SK-N-SH (cell line): ENCODE measurements at regions not wholly inside any gene's neighbourhood (a gene's known extent, or its start where the extent isn't known, plus 50 kb on each side); places are given as distances from the start of the nearest gene placed in this dataset.

Source experiments
- CTCF ChIA-PET: fragments of 300-600, 350-600 bp; formaldehyde crosslinking; extraction: SDS; loops from one replicate; lab custom pipeline; 2021; lab: Yijun Ruan, JAX
- POLR2A ChIA-PET: fragments of 350-600 bp; sonication (Branson Sonifier 250); formaldehyde crosslinking; extraction: SDS; loops from one replicate; lab custom pipeline; 2020; ENCODE audit warnings: antibody characterized with exemption, inconsistent platforms; lab: Yijun Ruan, JAX
- DNase-seq: peaks from one replicate; pipeline ENCODE4 v3.0.0; 2012
- H2AFZ ChIP-seq: fragments of 200-600 bp; sonication (generic); 2 replicates; pipeline ENCODE4 v1.8.1; 2016; ENCODE audit warnings: antibody characterized with exemption, mild to moderate bottlenecking, low read depth
- H3F3A ChIP-seq: fragments of 200-600 bp; sonication (generic); replicated peaks from 2 replicates; pipeline ENCODE3; 2016; ENCODE audit warnings: antibody characterized with exemption, mild to moderate bottlenecking; ENCODE audit not compliant: insufficient read depth
- H3K27ac ChIP-seq, 2 experiments: fragments of 200-500 bp in 1 of 2; fragments of 200-600 bp in 1 of 2; sonication (Bioruptor generic) in 1 of 2; sonication (generic), shearing (Covaris generic) in 1 of 2; 2 replicates each; pipeline versions ENCODE4 v1.5.1 to v1.6.1; 2014 to 2016; ENCODE audit warnings: low read depth in 2 of 2, inconsistent platforms in 1 of 2, low read length in 1 of 2, mild to moderate bottlenecking in 1 of 2, mixed read lengths in 1 of 2
- H3K27me3 ChIP-seq: fragments of 200-600 bp; sonication (generic), shearing (Covaris generic); 2 replicates; pipeline ENCODE4 v1.6.1; 2016; ENCODE audit warnings: mixed run types; ENCODE audit not compliant: insufficient read depth
- H3K36me3 ChIP-seq, 2 experiments: fragments of 200-500 bp in 1 of 2; fragments of 200-600 bp in 1 of 2; sonication (Bioruptor generic) in 1 of 2; sonication (generic) in 1 of 2; replicated peaks in 1 of 2; 2 replicates each; pipeline versions ENCODE3 to v1.5.1; 2014 to 2016; ENCODE audit warnings: low read length in 1 of 2, mild to moderate bottlenecking in 1 of 2; ENCODE audit not compliant: insufficient read depth in 2 of 2, control insufficient read depth in 1 of 2
- H3K4me1 ChIP-seq, 2 experiments: fragments of 200-500 bp in 1 of 2; fragments of 200-600 bp in 1 of 2; sonication (Bioruptor generic) in 1 of 2; sonication (generic), shearing (Covaris generic) in 1 of 2; 2 replicates each; pipeline versions ENCODE4 v1.5.1 to v1.6.1; 2014 to 2016; ENCODE audit warnings: low read depth in 1 of 2, low read length in 1 of 2, mixed run types in 1 of 2; ENCODE audit not compliant: insufficient read depth in 2 of 2, control insufficient read depth in 1 of 2
- H3K4me2 ChIP-seq: fragments of 200-600 bp; sonication (generic), shearing (Covaris generic); 2 replicates; pipeline ENCODE4 v1.6.1; 2017; ENCODE audit warnings: mixed run types
- H3K4me3 ChIP-seq, 2 experiments: fragments of 200-500 bp in 1 of 2; fragments of 200-600 bp in 1 of 2; sonication (Bioruptor generic) in 1 of 2; sonication (generic), shearing (Covaris generic) in 1 of 2; 2 replicates each; pipeline versions ENCODE4 v1.5.1 to v1.8.1; 2014 to 2016; ENCODE audit warnings: low read depth in 2 of 2, inconsistent platforms in 1 of 2, low read length in 1 of 2, mild to moderate bottlenecking in 1 of 2, mixed read lengths in 1 of 2, moderate library complexity in 1 of 2
- H3K79me2 ChIP-seq: fragments of 200-600 bp; sonication (generic); 2 replicates; pipeline ENCODE4 v1.8.1; 2017; ENCODE audit warnings: mild to moderate bottlenecking; ENCODE audit not compliant: insufficient read depth
- H3K9ac ChIP-seq: fragments of 200-600 bp; sonication (generic); 2 replicates; pipeline ENCODE4 v1.6.1; 2017; ENCODE audit warnings: mixed run types
- H3K9me2 ChIP-seq: fragments of 200-600 bp; sonication (generic); 2 replicates; pipeline ENCODE4 v1.6.1; 2017; ENCODE audit warnings: mixed run types
- H3K9me3 ChIP-seq: fragments of 200-600 bp; sonication (generic); 2 replicates; pipeline ENCODE4 v1.6.1; 2017; ENCODE audit warnings: mixed run types, mild to moderate bottlenecking, moderate library complexity
- H4K20me1 ChIP-seq: fragments of 200-600 bp; sonication (generic); 2 replicates; pipeline ENCODE4 v1.6.1; 2017; ENCODE audit warnings: mild to moderate bottlenecking, mixed run types; ENCODE audit not compliant: insufficient read depth
- CHD2 ChIP-seq: fragments of 150-350 bp; IDR thresholded peaks from 2 replicates; pipeline ENCODE4 v1.6.1; 2018; ENCODE audit warnings: low read length; ENCODE audit not compliant: partially characterized antibody
- CTCF ChIP-seq: fragments of 200-600 bp; sonication (generic); IDR thresholded peaks from 2 replicates; pipeline ENCODE4 v1.6.1; 2017; ENCODE audit warnings: antibody characterized with exemption, mild to moderate bottlenecking, moderate library complexity
- ELF1 ChIP-seq: IDR thresholded peaks from 2 replicates; pipeline ENCODE4 v1.4.0; 2012
- EP300 ChIP-seq, 2 experiments: IDR thresholded peaks; 2 replicates each; pipeline versions ENCODE4 v1.4.0 to v1.6.1; 2012; ENCODE audit warnings: borderline replicate concordance in 1 of 2, low read depth in 1 of 2, low read length in 1 of 2
- FOSL2 ChIP-seq: IDR thresholded peaks from 2 replicates; pipeline ENCODE4 v1.4.0; 2012; ENCODE audit warnings: low read depth, mild to moderate bottlenecking, moderate library complexity, borderline replicate concordance
- FOXM1 ChIP-seq: IDR thresholded peaks from 2 replicates; pipeline ENCODE4 v1.4.0; 2012; ENCODE audit warnings: low read depth, mild to moderate bottlenecking
- GABPA ChIP-seq: IDR thresholded peaks from 2 replicates; pipeline ENCODE4 v1.4.0; 2012; ENCODE audit warnings: low read depth, mild to moderate bottlenecking
- GATA2 ChIP-seq: sonication (generic); formaldehyde crosslinking; IDR thresholded peaks from 2 replicates; pipeline ENCODE4 v1.5.0; 2020; ENCODE audit warnings: mild to moderate bottlenecking, missing genetic modification reagents
- IRF3 ChIP-seq: fragments of 150-350 bp; IDR thresholded peaks from 2 replicates; pipeline ENCODE4 v1.6.1; 2016; ENCODE audit warnings: mild to moderate bottlenecking, low read depth, low read length
- JUND ChIP-seq: IDR thresholded peaks from 2 replicates; pipeline ENCODE4 v1.4.0; 2012
- MEF2A ChIP-seq: IDR thresholded peaks from 2 replicates; pipeline ENCODE4 v1.4.0; 2012; ENCODE audit warnings: low read depth, borderline replicate concordance
- MXI1 ChIP-seq: IDR thresholded peaks from 2 replicates; pipeline ENCODE4 v1.6.1; 2012; ENCODE audit warnings: mild to moderate bottlenecking, low read depth, low read length, improper control_type of control experiment
- NFIC ChIP-seq: IDR thresholded peaks from 2 replicates; pipeline ENCODE4 v1.4.0; 2012; ENCODE audit warnings: borderline replicate concordance
- RAD21 ChIP-seq: IDR thresholded peaks from 2 replicates; pipeline ENCODE4 v1.6.1; 2012; ENCODE audit warnings: mild to moderate bottlenecking, low read length
- RFX5 ChIP-seq: IDR thresholded peaks from 2 replicates; pipeline ENCODE4 v1.6.1; 2012; ENCODE audit warnings: mild to moderate bottlenecking, improper control_type of control experiment, low read length
- RXRA ChIP-seq: IDR thresholded peaks from 2 replicates; pipeline ENCODE4 v1.4.0; 2012; ENCODE audit warnings: low read depth, mild to moderate bottlenecking, borderline replicate concordance
- TCF12 ChIP-seq: IDR thresholded peaks from 2 replicates; pipeline ENCODE4 v1.4.0; 2012
- USF1 ChIP-seq: IDR thresholded peaks from 2 replicates; pipeline ENCODE4 v1.4.0; 2012; ENCODE audit warnings: low read depth, borderline replicate concordance
- USF2 ChIP-seq: fragments of 150-350 bp; IDR thresholded peaks from 2 replicates; pipeline ENCODE4 v1.6.1; 2017; ENCODE audit warnings: antibody characterized with exemption, low read length, low read depth, borderline replicate concordance
- ZBTB33 ChIP-seq: IDR thresholded peaks from 2 replicates; pipeline ENCODE4 v1.4.0; 2012; ENCODE audit warnings: low read depth, borderline replicate concordance

GRCh38 chrX:109184506-109185139 lies 297.3 kb downstream of the GUCY2F start:
- Histone ChIP-seq H3K27me3 (peaks cover under 1% of the 10 kb centered on the region; the same call in 1 of the 2 replicates), H3K4me2 (no peak overlapping the region), H3K79me2 (no peaks in the 10 kb centered on the region), H3K36me3 (no peaks in the 10 kb centered on the region), H3K4me1 (no peaks in the 10 kb centered on the region), H3K27ac (no peak overlapping the region), H3F3A (no peaks in the 10 kb centered on the region)
- CTCF ChIA-PET, result interaction anchor here (0.6 to 0.9 kb wide), 2 partner anchors 39 to 764 kb away, joined by 3 read pairs; no protein-coding TSS in a partner anchor
- no peak for DNase-seq
- TF ChIP-seq IRF3 (no peak), FOSL2 (no peak), GABPA (no peak), RXRA (no peak), USF2 (no peak), CTCF (no peak), MEF2A (no peak), NFIC (no peak), JUND (no peak), USF1 (no peak), ZBTB33 (no peak), RFX5 (no peak), CHD2 (no peak), RAD21 (no peak), ELF1 (no peak), MXI1 (no peak), GATA2 (CRISPR knock-in tag) (no peak), FOXM1 (no peak), TCF12 (no peak), EP300 (IDR thresholded peaks at IDR 0.05; ENCODE audit: borderline replicate concordance in 1 of 2, low read depth in 1 of 2, low read length in 1 of 2) (no peak)
- TF ChIP-seq, all 33 proteins: peak for 0
- Histone ChIP-seq H3K9me2 (no peaks in the 10 kb centered on the region), H3K4me3 (no peak overlapping the region), H2AFZ (no peak overlapping the region), H3K9me3 (no peaks in the 10 kb centered on the region), H3K9ac (no peak overlapping the region), H4K20me1 (no peaks in the 10 kb centered on the region)
- POLR2A ChIA-PET, result no interaction called here
